NAMALWA (cell line): ENCODE measurements at regions not wholly inside any gene's neighbourhood (a gene's known extent, or its start where the extent isn't known, plus 50 kb on each side); places are given as distances from the start of the nearest gene placed in this dataset.
"Not testable (repeated sequence)": the region's sequence is repeated elsewhere in the genome, so short reads cannot be mapped to it uniquely, and the experiment has no call there.

Source experiments
- DNase-seq: peaks from one replicate; pipeline ENCODE4 v3.0.0-alpha.2; 2015; ENCODE audit warnings: low spot score

- DNase-seq, result no peak
These were observed 328.4 kb downstream of the PAPSS1 start for GRCh38 chr4:107391630-107392028.

GRCh38 chr4:107391009-107391629, 328.9 kb downstream of the PAPSS1 start:
- no peak for DNase-seq

GRCh38 chr4:107389965-107390364, 330.1 kb downstream of the PAPSS1 start:
- no peak for DNase-seq

- no peak for DNase-seq
These were observed 331.2 kb downstream of the PAPSS1 start for GRCh38 chr4:107388736-107389274.

- no peak for DNase-seq
These were observed 339.1 kb downstream of the PAPSS1 start for GRCh38 chr4:107380836-107381438.

- DNase-seq, result no peak
These were observed 339.8 kb downstream of the PAPSS1 start for GRCh38 chr4:107380190-107380589.

- DNase-seq, result no peak
These were observed 340.8 kb downstream of the PAPSS1 start for GRCh38 chr4:107379054-107379869.

- DNase-seq, result no peak
These were observed 340.2 kb upstream of the DKK2 start for GRCh38 chr4:107376293-107376692.

GRCh38 chr4:107366900-107367299, 330.8 kb upstream of the DKK2 start:
- no peak for DNase-seq

GRCh38 chr4:107366016-107366735, 330.1 kb upstream of the DKK2 start:
- no peak for DNase-seq

- no peak for DNase-seq
These were observed 327.0 kb upstream of the DKK2 start for GRCh38 chr4:107363125-107363524.

- DNase-seq, result no peak
These were observed 323.1 kb upstream of the DKK2 start for GRCh38 chr4:107359208-107359607.

- peak; percentile 23 for DNase-seq
These were observed 318.2 kb upstream of the DKK2 start for GRCh38 chr4:107354304-107354703.

- DNase-seq, result no peak
These were observed 315.1 kb upstream of the DKK2 start for GRCh38 chr4:107351196-107351595.

- no peak for DNase-seq
These were observed 313.6 kb upstream of the DKK2 start for GRCh38 chr4:107349732-107350131.

- no peak for DNase-seq
These were observed 313.2 kb upstream of the DKK2 start for GRCh38 chr4:107349266-107349665.

GRCh38 chr4:107348188-107349050, 312.3 kb upstream of the DKK2 start:
- DNase-seq, result no peak

GRCh38 chr4:107333518-107333917, 297.4 kb upstream of the DKK2 start:
- no peak for DNase-seq

- not testable (repeated sequence) for DNase-seq
These were observed 296.5 kb upstream of the DKK2 start for GRCh38 chr4:107332656-107333055.

- no peak for DNase-seq
These were observed 294.8 kb upstream of the DKK2 start for GRCh38 chr4:107330916-107331315.

GRCh38 chr4:107319386-107319785, 283.3 kb upstream of the DKK2 start:
- DNase-seq, result no peak
